ENCODE measurements at regions not wholly inside any gene's neighbourhood (a gene's known extent, or its start where the extent isn't known, plus 50 kb on each side); places are given as distances from the start of the nearest gene placed in this dataset.

DNA sequence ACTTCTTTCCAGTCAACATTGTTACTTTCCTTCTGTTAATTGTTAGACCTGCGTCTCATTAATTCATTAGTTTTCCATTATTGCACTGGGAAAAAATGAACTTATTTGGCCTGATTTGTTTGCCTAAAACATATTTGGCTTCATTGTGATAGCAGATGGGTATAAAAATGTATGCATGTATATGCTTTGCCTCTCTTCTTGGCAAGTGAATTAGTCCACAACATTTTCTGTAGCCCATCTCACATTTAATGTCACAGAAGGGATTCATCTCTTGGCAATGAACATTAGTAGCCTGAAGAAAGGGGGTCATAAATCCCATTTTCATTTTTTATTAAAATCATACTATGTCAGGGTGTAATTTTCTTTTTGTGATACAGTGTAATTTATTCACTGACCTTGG is 125.2 kb downstream of the TUSC7 start:
- Histone ChIP-seq H3K27me3 (ENCODE audit: insufficient read depth, low read length) (no peaks in the 10 kb centered on the region), H3K9me3 (ENCODE audit: low read depth, low read length) (no peaks in the 10 kb centered on the region), H3K4me1 (ENCODE audit: insufficient read depth, low read length) (no peaks in the 10 kb centered on the region), H3K4me3 (ENCODE audit: low read length) (no peak overlapping the region)

GRCh38 chr3:116835658-116836057 is 126.1 kb downstream of the TUSC7 start:
- H3K4me3 ChIP-seq (ENCODE audit: low read length) = no peak overlapping the region
- H3K9me3 ChIP-seq (ENCODE audit: low read depth, low read length) = no peaks in the 10 kb centered on the region
- no peaks in the 10 kb centered on the region for H3K27me3 ChIP-seq (ENCODE audit: insufficient read depth, low read length)
- no peaks in the 10 kb centered on the region for H3K4me1 ChIP-seq (ENCODE audit: insufficient read depth, low read length)

DNA sequence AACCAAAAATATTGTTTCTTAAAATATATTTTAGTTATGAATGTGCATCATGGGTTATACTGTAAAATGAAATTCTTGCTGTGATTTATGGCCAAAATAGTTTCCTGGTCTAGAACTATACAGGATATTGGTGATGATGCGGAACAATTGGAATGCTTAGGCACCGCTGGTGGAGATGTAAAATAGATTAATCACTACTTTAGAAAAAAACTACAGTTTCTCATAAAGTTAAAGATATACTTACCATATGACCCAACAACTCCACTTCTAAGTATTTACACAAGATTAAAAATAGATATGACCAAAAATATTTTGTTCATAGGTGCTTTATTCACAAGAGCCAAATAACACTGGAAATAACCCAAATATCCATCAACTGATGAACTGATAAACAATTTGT is 126.7 kb downstream of the TUSC7 start:
- Histone ChIP-seq H3K27me3 (ENCODE audit: insufficient read depth, low read length) (no peaks in the 10 kb centered on the region), H3K9me3 (ENCODE audit: low read depth, low read length) (no peaks in the 10 kb centered on the region), H3K4me3 (ENCODE audit: low read length) (no peak overlapping the region), H3K4me1 (ENCODE audit: insufficient read depth, low read length) (no peaks in the 10 kb centered on the region)

DNA sequence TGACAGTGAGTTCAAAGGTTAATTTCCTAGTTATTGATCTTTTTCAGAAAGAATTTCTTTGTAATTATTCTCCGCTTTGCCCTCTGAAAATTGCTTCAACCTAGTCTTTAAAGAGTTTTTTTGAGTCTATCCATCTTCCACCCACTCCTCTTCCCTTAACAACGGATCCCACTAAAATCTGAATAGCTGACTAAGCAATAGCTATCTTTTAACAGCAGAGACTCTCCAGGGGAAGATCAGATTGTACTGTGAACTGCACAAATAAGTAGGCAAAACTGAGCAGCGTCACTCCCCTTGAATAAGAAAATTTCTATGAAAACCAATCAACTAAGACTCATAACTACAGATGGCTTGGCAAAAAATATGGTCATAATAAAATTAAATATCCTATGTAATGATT is 127.9 kb downstream of the TUSC7 start:
- Histone ChIP-seq H3K4me1 (ENCODE audit: insufficient read depth, low read length) (no peaks in the 10 kb centered on the region), H3K9me3 (ENCODE audit: low read depth, low read length) (no peaks in the 10 kb centered on the region), H3K4me3 (ENCODE audit: low read length) (no peak overlapping the region), H3K27me3 (ENCODE audit: insufficient read depth, low read length) (no peaks in the 10 kb centered on the region)

DNA sequence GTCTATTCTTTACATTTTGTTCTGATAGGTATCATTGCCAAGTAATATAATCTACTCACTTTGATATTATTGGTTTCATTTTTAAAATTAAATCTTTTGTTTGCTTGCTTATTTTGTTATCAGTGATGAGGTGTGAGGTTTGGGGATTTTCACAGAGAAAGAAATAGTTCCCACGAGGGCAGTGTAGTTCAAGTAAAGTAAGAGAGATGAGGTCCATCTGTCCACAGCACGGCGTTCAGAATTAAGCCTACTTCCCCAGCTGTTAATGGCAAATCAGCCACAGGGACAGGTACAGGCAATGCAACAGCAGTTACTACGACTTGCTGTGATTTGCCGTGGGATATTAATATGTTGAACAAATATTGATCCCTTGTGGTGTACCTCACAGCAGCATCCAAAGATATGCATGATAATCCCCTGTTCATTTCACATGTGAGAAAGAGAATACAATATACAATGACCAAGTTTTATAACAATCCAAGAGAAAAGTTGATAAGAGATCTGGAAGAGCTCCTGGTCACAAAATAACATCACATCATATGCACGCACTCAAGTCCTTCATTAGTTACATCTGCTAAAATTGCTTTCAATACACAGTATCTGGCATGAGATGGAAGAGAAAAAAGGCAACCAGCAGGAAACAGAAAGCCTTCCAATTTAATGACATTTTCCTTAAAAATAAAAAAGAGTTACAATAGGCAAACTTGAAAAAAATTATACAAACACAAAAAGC is 131.6 kb downstream of the TUSC7 start:
- Histone ChIP-seq H3K27me3 (ENCODE audit: insufficient read depth, low read length) (no peaks in the 10 kb centered on the region), H3K4me1 (ENCODE audit: insufficient read depth, low read length) (no peaks in the 10 kb centered on the region), H3K4me3 (ENCODE audit: low read length) (no peak overlapping the region), H3K9me3 (ENCODE audit: low read depth, low read length) (no peaks in the 10 kb centered on the region)

GRCh38 chr3:116842254-116842957 is 132.8 kb downstream of the TUSC7 start:
- Histone ChIP-seq H3K4me1 (ENCODE audit: insufficient read depth, low read length) (no peaks in the 10 kb centered on the region), H3K4me3 (ENCODE audit: low read length) (no peak overlapping the region), H3K9me3 (ENCODE audit: low read depth, low read length) (no peaks in the 10 kb centered on the region), H3K27me3 (ENCODE audit: insufficient read depth, low read length) (no peaks in the 10 kb centered on the region)

DNA sequence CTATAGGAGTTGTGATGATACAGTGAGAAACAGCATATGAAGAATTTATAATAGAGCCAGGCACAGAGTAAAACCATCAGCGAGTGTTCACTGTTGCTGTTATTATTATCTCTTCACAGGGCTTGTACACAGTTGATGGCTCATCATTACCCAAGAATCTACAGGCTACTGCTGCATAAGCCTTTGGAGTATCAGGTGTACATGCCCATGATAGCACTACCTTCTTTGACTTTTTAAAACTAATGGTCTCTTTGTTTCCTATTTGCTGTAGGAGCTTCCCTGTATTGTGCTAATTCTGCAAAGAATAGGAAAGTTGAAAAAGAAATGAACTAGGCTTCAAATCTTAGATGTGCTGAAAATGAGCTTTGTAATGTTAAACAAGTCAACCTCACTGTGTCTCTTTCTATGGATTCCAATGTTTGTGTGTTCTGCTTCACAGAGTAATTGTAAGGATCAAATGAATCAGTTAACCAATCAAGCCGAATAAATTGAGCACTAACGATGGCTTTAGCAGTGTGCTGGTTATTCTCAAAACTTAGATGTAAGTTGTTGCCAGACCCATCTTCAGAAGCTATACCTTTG is 138.8 kb downstream of the TUSC7 start:
- Histone ChIP-seq H3K4me3 (ENCODE audit: low read length) (no peak overlapping the region), H3K27me3 (ENCODE audit: insufficient read depth, low read length) (no peaks in the 10 kb centered on the region), H3K4me1 (ENCODE audit: insufficient read depth, low read length) (no peaks in the 10 kb centered on the region), H3K9me3 (ENCODE audit: low read depth, low read length) (no peaks in the 10 kb centered on the region)

DNA sequence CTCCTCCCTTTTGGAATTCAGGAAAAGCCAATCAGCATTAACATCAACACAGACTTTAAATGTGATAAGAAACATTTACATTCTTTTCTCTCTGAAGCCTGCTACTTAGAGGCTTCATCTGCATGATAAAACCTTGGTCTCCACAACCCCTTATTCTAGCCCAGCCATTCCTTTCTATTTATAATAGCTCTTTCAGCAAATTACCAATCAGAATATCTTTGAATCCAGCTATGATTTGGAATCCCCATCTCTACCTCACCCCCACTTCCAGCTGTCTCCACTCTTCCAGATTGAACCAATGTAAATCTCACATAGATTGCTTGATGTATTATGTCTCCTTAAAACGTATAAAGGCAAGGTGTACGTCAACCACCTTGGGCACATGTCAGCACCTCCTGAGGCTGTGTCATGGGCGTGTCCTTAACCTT is 139.7 kb downstream of the TUSC7 start:
- Histone ChIP-seq H3K4me1 (ENCODE audit: insufficient read depth, low read length) (no peaks in the 10 kb centered on the region), H3K9me3 (ENCODE audit: low read depth, low read length) (no peaks in the 10 kb centered on the region), H3K4me3 (ENCODE audit: low read length) (no peak overlapping the region), H3K27me3 (ENCODE audit: insufficient read depth, low read length) (no peaks in the 10 kb centered on the region)

DNA sequence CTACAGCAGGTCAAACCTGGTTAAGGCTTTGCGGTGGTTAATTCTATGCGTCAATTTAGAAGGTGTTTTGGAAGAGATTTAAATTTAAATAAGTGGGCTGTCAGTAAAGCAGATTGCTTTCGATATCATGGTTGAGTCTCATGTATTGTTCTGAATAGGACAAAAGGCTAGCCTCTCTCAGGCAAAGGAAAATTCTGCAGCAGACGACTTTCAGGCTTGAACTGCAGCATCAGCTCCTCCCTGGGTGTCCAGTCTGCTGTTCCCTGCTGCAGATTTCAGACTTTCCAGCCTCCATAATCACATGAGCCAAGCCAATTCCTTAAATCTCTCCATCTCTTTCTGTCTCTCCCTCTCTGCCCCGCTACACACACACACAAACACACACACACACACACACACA is 143.2 kb downstream of the TUSC7 start:
- Histone ChIP-seq H3K9me3 (ENCODE audit: low read depth, low read length) (no peaks in the 10 kb centered on the region), H3K4me3 (ENCODE audit: low read length) (no peak overlapping the region), H3K27me3 (ENCODE audit: insufficient read depth, low read length) (no peaks in the 10 kb centered on the region), H3K4me1 (ENCODE audit: insufficient read depth, low read length) (no peaks in the 10 kb centered on the region)

GRCh38 chr3:116863270-116863770 is 153.7 kb downstream of the TUSC7 start:
- Histone ChIP-seq H3K4me1 (ENCODE audit: insufficient read depth, low read length) (no peaks in the 10 kb centered on the region), H3K9me3 (ENCODE audit: low read depth, low read length) (no peaks in the 10 kb centered on the region), H3K27me3 (ENCODE audit: insufficient read depth, low read length) (no peaks in the 10 kb centered on the region)

GRCh38 chr3:116863822-116864589 is 154.4 kb downstream of the TUSC7 start:
- Histone ChIP-seq H3K9me3 (ENCODE audit: low read depth, low read length) (no peaks in the 10 kb centered on the region), H3K4me1 (ENCODE audit: insufficient read depth, low read length) (no peaks in the 10 kb centered on the region), H3K27me3 (ENCODE audit: insufficient read depth, low read length) (no peaks in the 10 kb centered on the region), H3K4me3 (ENCODE audit: low read length) (no peak overlapping the region)

More at GRCh38 chr3:116863270-116863770, 153.7 kb downstream of the TUSC7 start:
- H3K4me3 ChIP-seq (ENCODE audit: low read length) = no peak overlapping the region

DNA sequence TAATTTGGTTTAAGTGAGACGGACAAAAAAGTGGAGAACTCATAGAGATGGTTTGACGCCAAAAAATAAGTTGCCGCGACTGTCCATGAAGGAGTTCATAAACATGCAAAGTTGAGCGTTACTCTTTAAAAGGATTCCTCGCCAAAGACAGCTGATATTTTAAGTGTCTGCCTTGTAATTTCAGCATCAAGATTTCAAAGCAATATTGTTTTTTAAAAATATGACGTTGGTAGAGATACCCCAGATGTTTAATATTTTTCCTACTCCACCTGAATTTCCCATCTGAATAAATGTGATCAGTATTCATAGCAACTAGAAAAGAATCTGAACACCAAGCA is 155.0 kb downstream of the TUSC7 start:
- H3K27me3 ChIP-seq (ENCODE audit: insufficient read depth, low read length) = no peaks in the 10 kb centered on the region
- H3K9me3 ChIP-seq (ENCODE audit: low read depth, low read length) = no peaks in the 10 kb centered on the region
- no peak overlapping the region for H3K4me3 ChIP-seq (ENCODE audit: low read length)
- H3K4me1 ChIP-seq (ENCODE audit: insufficient read depth, low read length) = no peaks in the 10 kb centered on the region

- Histone ChIP-seq H3K27me3 (ENCODE audit: insufficient read depth, low read length) (no peaks in the 10 kb centered on the region), H3K4me1 (ENCODE audit: insufficient read depth, low read length) (no peaks in the 10 kb centered on the region), H3K9me3 (ENCODE audit: low read depth, low read length) (no peaks in the 10 kb centered on the region), H3K4me3 (ENCODE audit: low read length) (no peak overlapping the region)
These were observed 160.8 kb downstream of the TUSC7 start for GRCh38 chr3:116870379-116870778.

DNA sequence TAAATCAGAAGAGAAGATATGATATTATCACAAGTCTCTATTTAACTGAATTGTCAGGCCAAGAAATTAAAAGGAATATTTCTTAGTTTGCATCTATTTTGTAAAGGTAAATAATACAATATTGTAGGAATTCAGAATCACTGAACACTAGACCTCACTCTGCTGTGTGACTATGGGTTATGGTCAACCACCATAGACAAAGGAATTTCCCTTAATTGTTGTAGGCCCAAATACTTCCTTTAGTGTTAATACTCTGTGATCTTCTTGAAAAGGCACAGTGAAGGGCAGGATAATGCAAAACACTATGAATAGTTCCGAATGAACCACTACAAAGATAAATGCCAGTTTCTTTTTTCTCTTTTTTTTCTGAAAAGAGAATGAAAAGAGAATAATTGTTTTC is 162.3 kb downstream of the TUSC7 start:
- Histone ChIP-seq H3K4me1 (ENCODE audit: insufficient read depth, low read length) (no peaks in the 10 kb centered on the region), H3K27me3 (ENCODE audit: insufficient read depth, low read length) (no peaks in the 10 kb centered on the region), H3K4me3 (ENCODE audit: low read length) (no peak overlapping the region), H3K9me3 (ENCODE audit: low read depth, low read length) (no peaks in the 10 kb centered on the region)

GRCh38 chr3:116872688-116873087 is 163.1 kb downstream of the TUSC7 start:
- Histone ChIP-seq H3K4me1 (ENCODE audit: insufficient read depth, low read length) (no peaks in the 10 kb centered on the region), H3K27me3 (ENCODE audit: insufficient read depth, low read length) (no peaks in the 10 kb centered on the region), H3K4me3 (ENCODE audit: low read length) (no peak overlapping the region), H3K9me3 (ENCODE audit: low read depth, low read length) (no peaks in the 10 kb centered on the region)

Data from mononuclear cell (primary cell).